ENCODE measurements at regions not wholly inside any gene's neighbourhood (a gene's known extent, or its start where the extent isn't known, plus 50 kb on each side); places are given as distances from the start of the nearest gene placed in this dataset.

DNA sequence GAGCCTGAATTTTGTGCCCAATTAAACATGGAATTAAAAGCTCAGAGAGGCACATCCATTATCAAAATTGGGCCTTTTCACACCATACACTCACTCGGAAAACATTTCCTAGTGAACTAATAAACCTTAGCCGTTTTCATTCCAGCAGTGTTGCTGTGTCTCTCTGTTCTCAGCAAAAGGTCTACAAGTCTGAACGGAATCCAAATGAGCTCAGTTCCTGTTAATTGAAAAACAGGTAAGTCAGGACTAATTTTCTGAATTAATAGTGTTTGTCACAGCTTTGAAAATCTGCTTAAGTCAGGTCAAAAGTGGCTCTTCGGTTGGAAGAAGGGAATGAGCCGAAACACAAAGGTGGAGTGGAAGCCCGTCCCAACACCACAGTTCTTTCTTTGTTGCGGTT is 163.3 kb upstream of the RALGAPA2 start:
- DNase-seq = no peak

GRCh38 chr20:20872428-20872827 is 160.0 kb upstream of the RALGAPA2 start:
- DNase-seq = no peak

GRCh38 chr20:20869161-20869775 is 156.8 kb upstream of the RALGAPA2 start:
- DNase-seq = no peak

DNA sequence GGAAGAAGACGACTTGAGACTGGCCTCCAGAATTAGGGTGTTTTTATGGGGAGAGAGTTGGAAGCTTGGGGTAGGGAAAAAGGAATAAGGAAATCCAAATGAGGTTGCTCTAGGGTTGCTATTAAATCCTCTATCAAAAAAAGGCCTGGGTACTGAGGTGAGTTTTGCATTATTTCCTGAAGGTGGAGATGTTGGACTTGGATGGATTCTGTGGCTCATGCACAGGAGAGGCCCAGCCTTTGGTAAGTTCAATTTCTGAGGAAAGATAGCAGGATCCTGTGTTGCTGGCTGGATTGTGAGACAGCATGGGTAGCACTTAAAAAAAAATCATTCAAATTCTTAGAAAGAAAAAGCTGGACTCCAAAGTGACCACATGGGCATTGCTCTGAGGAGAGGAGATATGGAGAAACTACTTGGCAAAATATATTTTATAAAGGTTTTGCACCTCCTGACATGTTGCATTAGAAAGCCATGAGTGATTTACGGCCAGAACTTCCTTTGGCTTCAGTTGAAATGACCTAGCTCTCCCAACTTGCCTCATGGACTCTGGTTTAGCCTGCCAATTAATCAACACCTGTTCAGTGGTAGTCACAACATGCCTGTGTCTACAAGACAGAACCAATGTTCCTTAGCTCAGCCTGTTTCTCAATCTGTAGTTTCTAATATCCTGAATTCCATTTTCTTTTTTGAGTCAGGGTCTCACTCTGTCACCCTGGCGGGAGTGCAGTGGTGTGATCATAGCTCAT is 152.1 kb upstream of the RALGAPA2 start:
- no peak for DNase-seq

GRCh38 chr20:20860078-20860806 is 147.8 kb upstream of the RALGAPA2 start:
- DNase-seq = peak; percentile 90 to 91

- DNase-seq = no peak
Measured at GRCh38 chr20:20859510-20859909, 147.1 kb upstream of the RALGAPA2 start.

GRCh38 chr20:20856956-20857355 is 144.5 kb upstream of the RALGAPA2 start:
- no peak for DNase-seq

- DNase-seq = peak; percentile 74
Measured at GRCh38 chr20:20856306-20856705, 143.9 kb upstream of the RALGAPA2 start.

DNA sequence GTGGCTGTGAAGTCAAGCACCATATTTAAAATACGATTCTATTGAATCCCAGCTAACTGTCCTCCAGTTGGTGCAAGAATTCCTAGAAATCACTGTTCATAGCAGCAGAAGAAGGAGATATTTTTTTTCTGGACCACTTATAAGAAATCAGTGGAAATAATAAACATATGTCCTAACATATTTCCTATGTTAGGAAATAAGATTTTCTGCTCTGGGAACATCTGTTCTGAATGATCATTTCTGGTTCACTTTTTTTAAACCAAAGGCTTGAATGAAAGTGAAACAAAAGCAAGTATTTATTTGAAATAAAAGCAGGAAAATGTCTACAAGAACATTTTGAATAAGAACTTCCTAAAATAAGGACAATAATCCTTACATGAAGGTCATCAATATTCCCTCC is 138.9 kb upstream of the RALGAPA2 start:
- no peak for DNase-seq

- DNase-seq = no peak
Measured at GRCh38 chr20:20850407-20850806, 138.0 kb upstream of the RALGAPA2 start.

GRCh38 chr20:20849161-20849560 is 136.7 kb upstream of the RALGAPA2 start:
- no peak for DNase-seq

DNA sequence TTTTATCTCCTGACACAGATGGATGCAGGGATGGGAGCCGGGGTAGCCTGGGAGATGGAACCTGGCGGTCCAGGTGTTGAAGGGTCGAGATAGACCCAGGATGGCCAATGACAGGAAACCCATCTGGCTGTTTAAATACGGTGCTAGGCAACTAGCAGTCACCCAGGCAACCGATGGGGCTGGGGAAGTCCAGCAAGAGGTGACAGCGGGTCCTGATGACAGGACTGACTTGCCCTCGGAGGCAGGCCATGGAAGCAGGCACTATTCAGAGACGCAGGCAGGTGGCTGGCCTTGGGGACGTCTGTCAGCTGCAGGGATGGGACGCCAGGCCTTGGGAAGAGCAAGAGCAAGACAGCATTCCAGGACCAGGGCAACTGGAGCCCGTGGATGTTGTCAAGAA is 135.4 kb upstream of the RALGAPA2 start:
- DNase-seq = no peak

DNA sequence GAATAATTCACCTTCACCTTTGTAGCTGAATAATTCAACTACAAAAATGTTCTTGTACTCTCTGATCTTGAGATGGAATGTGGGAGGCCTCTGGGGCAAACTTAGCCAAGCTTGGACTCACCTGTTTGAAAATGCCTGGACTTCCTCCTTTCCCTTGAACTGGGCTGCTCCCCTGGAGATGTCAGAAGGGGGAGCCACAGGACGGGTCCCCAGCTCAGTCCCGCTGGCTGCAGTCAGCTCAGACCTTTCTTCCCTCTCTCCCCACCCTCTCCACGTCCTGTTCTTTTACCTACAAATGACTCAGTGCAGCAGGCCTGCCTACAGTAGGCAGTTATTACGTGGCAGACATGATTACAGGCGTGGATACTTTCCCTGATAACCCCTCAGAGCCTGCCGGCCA is 131.5 kb upstream of the RALGAPA2 start:
- peak in 1 of 2 experiments; percentile 17 for DNase-seq

GRCh38 chr20:20839771-20840170 is 127.3 kb upstream of the RALGAPA2 start:
- DNase-seq = peak; percentile 20 to 34

- peak; percentile 70 to 88 for DNase-seq
Measured at GRCh38 chr20:20837574-20838021, 125.2 kb upstream of the RALGAPA2 start.

GRCh38 chr20:20836836-20837235 is 124.4 kb upstream of the RALGAPA2 start:
- no peak for DNase-seq

GRCh38 chr20:20835897-20836296 is 123.5 kb upstream of the RALGAPA2 start:
- DNase-seq = no peak

GRCh38 chr20:20834008-20834407 is 121.6 kb upstream of the RALGAPA2 start:
- DNase-seq = no peak

- DNase-seq = no peak
Measured at GRCh38 chr20:20832715-20833114, 120.3 kb upstream of the RALGAPA2 start.

- DNase-seq = no peak
Measured at GRCh38 chr20:20831794-20832193, 119.3 kb upstream of the RALGAPA2 start.

DNA sequence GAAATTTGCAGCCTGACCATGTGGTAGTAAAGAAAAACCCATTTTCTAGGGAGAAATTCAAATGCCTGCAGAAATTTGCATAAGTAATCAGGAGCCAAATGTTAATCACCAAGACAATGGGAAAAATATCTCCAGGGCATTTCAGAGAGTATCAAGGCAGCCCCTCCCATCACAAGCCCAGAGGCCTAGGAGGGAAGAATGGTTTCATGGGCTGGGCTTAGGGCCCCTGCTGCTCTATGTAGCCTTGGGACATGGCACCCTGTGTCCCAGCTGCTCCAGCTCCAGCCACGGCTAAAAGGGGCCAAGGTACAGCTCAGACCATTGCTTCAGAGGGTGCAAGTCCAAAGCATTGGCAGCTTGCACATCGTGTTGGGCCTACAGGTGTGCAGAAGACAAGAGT is 117.2 kb upstream of the RALGAPA2 start:
- DNase-seq = no peak

GRCh38 chr20:20827992-20828597 is 115.7 kb upstream of the RALGAPA2 start:
- no peak for DNase-seq

DNA sequence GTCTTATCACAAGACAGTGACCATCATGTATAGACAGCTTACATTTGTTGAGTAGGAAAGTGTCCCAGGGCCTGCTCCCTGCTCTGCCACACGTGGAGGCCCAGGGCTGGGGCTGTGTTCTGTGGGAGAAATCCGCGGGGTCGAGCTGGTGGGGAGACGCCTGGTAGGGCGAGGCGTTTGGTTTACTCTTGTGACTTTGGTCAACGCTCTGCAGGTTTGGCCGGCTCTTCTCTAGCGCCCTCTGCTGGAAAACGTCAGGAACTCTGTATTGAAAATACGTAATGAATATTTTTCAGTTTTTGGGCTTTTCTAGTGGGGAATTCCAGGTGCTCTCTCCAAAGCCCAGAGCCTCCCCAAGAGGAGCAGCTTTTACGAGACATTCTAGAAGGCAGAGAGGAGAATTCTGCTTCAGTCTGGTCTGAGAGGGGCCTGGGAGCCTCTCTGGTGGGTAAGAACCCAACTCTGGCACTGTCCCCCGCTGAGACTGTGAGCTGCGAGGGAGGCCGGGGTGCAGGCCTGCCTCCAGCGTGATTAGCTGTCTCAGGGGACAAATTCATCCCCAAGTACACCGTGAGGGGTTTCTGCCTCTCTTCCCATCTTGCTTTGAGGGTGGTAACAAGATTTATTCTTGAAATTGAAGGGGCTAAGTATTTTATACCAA is 112.6 kb upstream of the RALGAPA2 start:
- DNase-seq = peak; percentile 81 to 87

Measured in Kasumi-1 (cell line).